Fibroblast of peridontal ligament (primary cell): ENCODE measurements at regions not wholly inside any gene's neighbourhood (a gene's known extent, or its start where the extent isn't known, plus 50 kb on each side); places are given as distances from the start of the nearest gene placed in this dataset.
A peak's percentile ranks its signal among the peaks of the same experiment; 100 is the strongest.

ENCODE experiments used
- DNase-seq: peaks from one replicate; pipeline ENCODE4 v3.0.0-alpha.2; 2010; ENCODE audit errors: extremely low read depth

GRCh38 chr18:45526114-45526841 is 89.0 kb upstream of the SLC14A2 start:
- peak; percentile 67 for DNase-seq

GRCh38 chr18:45527891-45528290 is 87.4 kb upstream of the SLC14A2 start:
- DNase-seq: no peak

- DNase-seq: no peak
These were observed 86.5 kb upstream of the SLC14A2 start for GRCh38 chr18:45528712-45529336.

GRCh38 chr18:45538444-45538843 is 76.8 kb upstream of the SLC14A2 start:
- no peak for DNase-seq

- DNase-seq: no peak
These were observed 75.8 kb upstream of the SLC14A2 start for GRCh38 chr18:45539491-45539891.

- no peak for DNase-seq
These were observed 75.2 kb upstream of the SLC14A2 start for GRCh38 chr18:45540125-45540524.

- no peak for DNase-seq
These were observed 73.9 kb upstream of the SLC14A2 start for GRCh38 chr18:45541421-45541820.

- no peak for DNase-seq
These were observed 73.2 kb upstream of the SLC14A2 start for GRCh38 chr18:45542043-45542442.

GRCh38 chr18:45547910-45548309 is 67.4 kb upstream of the SLC14A2 start:
- no peak for DNase-seq

GRCh38 chr18:45548614-45549013 is 66.7 kb upstream of the SLC14A2 start:
- DNase-seq: no peak

GRCh38 chr18:45549290-45549689 is 66.0 kb upstream of the SLC14A2 start:
- no peak for DNase-seq

GRCh38 chr18:45551142-45551815 is 64.0 kb upstream of the SLC14A2 start:
- DNase-seq: no peak

- peak; percentile 12 for DNase-seq
These were observed 61.4 kb upstream of the SLC14A2 start for GRCh38 chr18:45553723-45554388.

GRCh38 chr18:45554389-45554737 is 60.9 kb upstream of the SLC14A2 start:
- no peak for DNase-seq

GRCh38 chr18:45556222-45556621 is 59.1 kb upstream of the SLC14A2 start:
- DNase-seq: no peak

GRCh38 chr18:45557287-45557686 is 58.0 kb upstream of the SLC14A2 start:
- no peak for DNase-seq

GRCh38 chr18:45557779-45558178 is 57.5 kb upstream of the SLC14A2 start:
- DNase-seq: no peak

GRCh38 chr18:45559258-45559657 is 56.0 kb upstream of the SLC14A2 start:
- no peak for DNase-seq

GRCh38 chr18:45560870-45561269 is 54.4 kb upstream of the SLC14A2 start:
- no peak for DNase-seq

- no peak for DNase-seq
These were observed 52.5 kb upstream of the SLC14A2 start for GRCh38 chr18:45562567-45563479.

- DNase-seq: no peak
These were observed 49.9 kb upstream of the SLC14A2 start for GRCh38 chr18:45565280-45565970.
